Esophagus squamous epithelium (tissue), 5 donors: ENCODE measurements at regions not wholly inside any gene's neighbourhood (a gene's known extent, or its start where the extent isn't known, plus 50 kb on each side); places are given as distances from the start of the nearest gene placed in this dataset.

ENCODE experiments used
- DNase-seq: peaks from one replicate; lab custom pipeline; 2025; lab: John Stamatoyannopoulos, UW
- H3K27ac ChIP-seq, 4 donors: fragments of 200-600 bp; sonication (generic); one replicate each; pipeline ENCODE4 v1.5.1; 2016 to 2019; ENCODE audit warnings: mild to moderate bottlenecking in 1 of 4
- H3K27me3 ChIP-seq, 4 donors: fragments of 200-600 bp; sonication (generic); 1 replicate in 3 of 4; 2 replicates in 1 of 4; pipeline versions ENCODE4 v1.5.1 to v1.6.0; 2017 to 2021; ENCODE audit warnings: antibody characterized with exemption in 1 of 4
- H3K36me3 ChIP-seq, 3 donors: fragments of 200-600 bp; sonication (generic); one replicate each; pipeline ENCODE4 v1.5.1; 2016 to 2019
- H3K4me1 ChIP-seq, 3 donors: fragments of 200-600 bp; sonication (generic); one replicate each; pipeline ENCODE4 v1.5.1; 2017 to 2019
- H3K4me3 ChIP-seq, 4 donors: fragments of 200-600 bp; sonication (generic); 1 replicate in 3 of 4; 2 replicates in 1 of 4; pipeline ENCODE4 v1.5.1; 2016 to 2019; ENCODE audit warnings: mild to moderate bottlenecking in 2 of 4, moderate library complexity in 1 of 4
- H3K9me3 ChIP-seq, 3 donors: fragments of 200-600 bp; sonication (generic); one replicate each; pipeline ENCODE4 v1.5.1; 2016 to 2019
- CTCF ChIP-seq, 6 experiments: fragments of 450-650 bp in 4 of 6; fragments of 200-600 bp in 2 of 6; sonication (generic) in 2 of 6; IDR thresholded peaks; one replicate each; pipeline ENCODE4 v1.5.1; 2016 to 2019; ENCODE audit warnings: antibody characterized with exemption in 6 of 6, mild to moderate bottlenecking in 4 of 6, moderate library complexity in 4 of 6
- POLR2A ChIP-seq, 4 donors: fragments of 450-650 bp; IDR thresholded peaks; one replicate each; pipeline ENCODE4 v1.6.1; 2017; ENCODE audit warnings: antibody characterized with exemption in 4 of 4, mild to moderate bottlenecking in 4 of 4, moderate library complexity in 3 of 4
- WGBS, 2 donors: methylation state at CpG; one replicate each; pipeline ENCODE4 v1.1.5; 2018; 5-methylcytosine and 5-hydroxymethylcytosine counted together
- intact Hi-C: fragments of 100-400 bp; cut with DNase I; formaldehyde crosslinking; loops from one replicate; pipeline ENCODE4 v1.15.0; 2022
- donor health status: DM: yes; HTN: yes; CAD: no.

- Histone ChIP-seq H3K9me3 (no peaks in the 10 kb centered on the region), H3K27ac (no peak overlapping the region), H3K36me3 (no peaks in the 10 kb centered on the region), H3K4me1 (no peaks in the 10 kb centered on the region), H3K27me3 (peaks cover 0 to 49% (median 0%) of the 10 kb centered on the region in 4 donors), H3K4me3 (no peak overlapping the region)
- no peak for TF ChIP-seq CTCF (IDR thresholded peaks at IDR 0.05)
- no peak for TF ChIP-seq POLR2A (IDR thresholded peaks at IDR 0.05)
- DNase-seq, result no peak
- WGBS, 2 donors, result 57 to 68% methylated on average over 4 to 8 of the region's 8 CpGs
- intact Hi-C loops, result no loop called here
Observed at GRCh38 chr17:37796076-37796475, 51.2 kb upstream of the HNF1B start.
